GM12864 (cell line): ENCODE measurements at regions not wholly inside any gene's neighbourhood (a gene's known extent, or its start where the extent isn't known, plus 50 kb on each side); places are given as distances from the start of the nearest gene placed in this dataset.

ENCODE experiments used
- DNase-seq: peaks from one replicate; pipeline ENCODE4 v3.0.0-alpha.2; 2011; ENCODE audit warnings: low read depth
- H3K4me3 ChIP-seq: 2 replicates; pipeline ENCODE4 v1.5.1; 2011; ENCODE audit warnings: mild to moderate bottlenecking, low read depth, low read length, control low read depth
- CTCF ChIP-seq: IDR thresholded peaks from 2 replicates; pipeline ENCODE4 v1.5.1; 2011; ENCODE audit warnings: low read depth, mild to moderate bottlenecking, moderate library complexity, low read length, control low read depth, inconsistent platforms; ENCODE audit errors: missing control alignments

- DNase-seq, result no peak
- H3K4me3 ChIP-seq, result no peak overlapping the region
- no peak for TF ChIP-seq CTCF
These were observed 916.0 kb downstream of the FSTL5 start for GRCh38 chr4:161247831-161248230.

GRCh38 chr4:161238033-161238432 is 925.8 kb downstream of the FSTL5 start:
- TF ChIP-seq CTCF, result no peak
- no peak for DNase-seq
- no peak overlapping the region for H3K4me3 ChIP-seq

GRCh38 chr4:161237495-161237894 is 926.3 kb downstream of the FSTL5 start:
- DNase-seq, result no peak
- no peak overlapping the region for H3K4me3 ChIP-seq
- no peak for TF ChIP-seq CTCF

- TF ChIP-seq CTCF, result no peak
- DNase-seq, result no peak
- H3K4me3 ChIP-seq, result no peak overlapping the region
These were observed 938.5 kb downstream of the FSTL5 start for GRCh38 chr4:161225327-161225726.

GRCh38 chr4:161222889-161223288 is 940.9 kb downstream of the FSTL5 start:
- H3K4me3 ChIP-seq, result no peak overlapping the region
- TF ChIP-seq CTCF, result no peak
- DNase-seq, result no peak

GRCh38 chr4:161208564-161208963 is 955.2 kb downstream of the FSTL5 start:
- H3K4me3 ChIP-seq, result no peak overlapping the region
- TF ChIP-seq CTCF, result no peak
- no peak for DNase-seq

GRCh38 chr4:161206528-161207080 is 957.2 kb downstream of the FSTL5 start:
- DNase-seq, result no peak
- TF ChIP-seq CTCF, result no peak
- H3K4me3 ChIP-seq, result no peak overlapping the region
